KMS-11 (cell line): ENCODE measurements at regions not wholly inside any gene's neighbourhood (a gene's known extent, or its start where the extent isn't known, plus 50 kb on each side); places are given as distances from the start of the nearest gene placed in this dataset.

Experiments
- H2AFZ ChIP-seq: fragments of 200-600 bp; sonication (generic); 2 replicates; pipeline ENCODE4 v1.6.1; 2016; ENCODE audit warnings: antibody characterized with exemption, mixed run types, low read depth
- H3K27ac ChIP-seq: fragments of 200-600 bp; sonication (generic); 2 replicates; pipeline ENCODE4 v1.6.1; 2016; ENCODE audit warnings: mild to moderate bottlenecking, mixed run types
- H3K27me3 ChIP-seq: fragments of 200-600 bp; sonication (generic); 2 replicates; pipeline ENCODE4 v1.6.1; 2017; ENCODE audit warnings: mild to moderate bottlenecking, low read depth, mixed run types, moderate library complexity; ENCODE audit not compliant: insufficient read depth
- H3K36me3 ChIP-seq: fragments of 200-600 bp; sonication (generic); 2 replicates; pipeline ENCODE4 v1.6.1; 2017; ENCODE audit warnings: mild to moderate bottlenecking, mixed run types; ENCODE audit not compliant: insufficient read depth
- H3K4me1 ChIP-seq: fragments of 200-600 bp; sonication (generic); 2 replicates; pipeline ENCODE4 v1.6.1; 2016; ENCODE audit warnings: mild to moderate bottlenecking, low read depth, mixed run types; ENCODE audit not compliant: poor library complexity, severe bottlenecking
- H3K4me2 ChIP-seq: fragments of 200-600 bp; sonication (generic); 2 replicates; pipeline ENCODE4 v1.7.0; 2016; ENCODE audit warnings: mild to moderate bottlenecking, mixed run types
- H3K4me3 ChIP-seq: fragments of 200-600 bp; sonication (generic); IDR thresholded peaks from 2 replicates; pipeline ENCODE4 v1.6.1; 2017; ENCODE audit warnings: low read depth, low read length, mixed read lengths; ENCODE audit not compliant: insufficient read depth
- H3K79me2 ChIP-seq: fragments of 200-600 bp; sonication (generic); 2 replicates; pipeline ENCODE4 v1.6.1; 2016; ENCODE audit warnings: low read depth, mixed run types; ENCODE audit not compliant: insufficient read depth
- H3K9ac ChIP-seq: fragments of 200-600 bp; sonication (generic); 2 replicates; pipeline ENCODE4 v1.6.1; 2016; ENCODE audit warnings: mild to moderate bottlenecking, mixed run types
- H4K20me1 ChIP-seq: fragments of 200-600 bp; sonication (generic); 2 replicates; pipeline ENCODE4 v1.6.1; 2016; ENCODE audit warnings: mild to moderate bottlenecking, mixed run types; ENCODE audit not compliant: insufficient read depth
- CTCF ChIP-seq: fragments of 200-600 bp; sonication (generic); conservative IDR thresholded peaks from 2 replicates; pipeline ENCODE4 v1.6.1; 2017; ENCODE audit warnings: low read depth, mild to moderate bottlenecking, antibody characterized with exemption, low read length, moderate library complexity, mixed read lengths

- H3K36me3 ChIP-seq, result no peaks in the 10 kb centered on the region
- no peaks in the 10 kb centered on the region for H3K79me2 ChIP-seq
- no peaks in the 10 kb centered on the region for H4K20me1 ChIP-seq
- no peak overlapping the region for H3K4me2 ChIP-seq
- no peak overlapping the region for H2AFZ ChIP-seq
- peaks cover 32% of the 10 kb centered on the region for H3K4me1 ChIP-seq
- H3K9ac ChIP-seq, result no peak overlapping the region
- TF ChIP-seq CTCF, result no peak
- no peaks in the 10 kb centered on the region for H3K27me3 ChIP-seq
- no peak overlapping the region for H3K4me3 ChIP-seq
- no peak overlapping the region for H3K27ac ChIP-seq
Observed at GRCh38 chr2:181285116-181285515, 172.1 kb upstream of the ITGA4 start.

GRCh38 chr2:181289698-181290097 is 167.5 kb upstream of the ITGA4 start:
- H4K20me1 ChIP-seq, result no peaks in the 10 kb centered on the region
- H3K4me2 ChIP-seq, result no peak overlapping the region
- H3K79me2 ChIP-seq, result no peaks in the 10 kb centered on the region
- no peak for TF ChIP-seq CTCF
- no peaks in the 10 kb centered on the region for H3K27me3 ChIP-seq
- no peaks in the 10 kb centered on the region for H3K4me1 ChIP-seq
- no peak overlapping the region for H3K9ac ChIP-seq
- no peak overlapping the region for H3K27ac ChIP-seq
- no peaks in the 10 kb centered on the region for H3K36me3 ChIP-seq
- H3K4me3 ChIP-seq, result no peak overlapping the region
- no peak overlapping the region for H2AFZ ChIP-seq

GRCh38 chr2:181290182-181290581 is 167.0 kb upstream of the ITGA4 start:
- no peak overlapping the region for H3K4me3 ChIP-seq
- no peak overlapping the region for H3K4me2 ChIP-seq
- H4K20me1 ChIP-seq, result no peaks in the 10 kb centered on the region
- H3K79me2 ChIP-seq, result no peaks in the 10 kb centered on the region
- H3K9ac ChIP-seq, result no peak overlapping the region
- no peak for TF ChIP-seq CTCF
- no peaks in the 10 kb centered on the region for H3K4me1 ChIP-seq
- no peak overlapping the region for H3K27ac ChIP-seq
- no peaks in the 10 kb centered on the region for H3K36me3 ChIP-seq
- H2AFZ ChIP-seq, result no peak overlapping the region
- H3K27me3 ChIP-seq, result no peaks in the 10 kb centered on the region

- H2AFZ ChIP-seq, result no peak overlapping the region
- H3K4me3 ChIP-seq, result no peak overlapping the region
- TF ChIP-seq CTCF, result no peak
- H3K4me2 ChIP-seq, result no peak overlapping the region
- no peaks in the 10 kb centered on the region for H3K27me3 ChIP-seq
- no peaks in the 10 kb centered on the region for H3K36me3 ChIP-seq
- H3K79me2 ChIP-seq, result no peaks in the 10 kb centered on the region
- no peaks in the 10 kb centered on the region for H4K20me1 ChIP-seq
- no peak overlapping the region for H3K27ac ChIP-seq
- H3K9ac ChIP-seq, result no peak overlapping the region
- H3K4me1 ChIP-seq, result peaks cover 2% of the 10 kb centered on the region
Observed at GRCh38 chr2:181294979-181295378, 162.2 kb upstream of the ITGA4 start.
